Spleen (tissue), 7 donors: ENCODE measurements at regions not wholly inside any gene's neighbourhood (a gene's known extent, or its start where the extent isn't known, plus 50 kb on each side); places are given as distances from the start of the nearest gene placed in this dataset.

ENCODE experiments used
- CTCF ChIP-seq, 11 experiments: fragments of 200-600 bp in 7 of 11; fragments of 450-650 bp in 4 of 11; sonication (generic) in 4 of 11; IDR thresholded peaks in 8 of 11; conservative IDR thresholded peaks in 3 of 11; 1 replicate in 7 of 11; 2 replicates in 4 of 11; pipeline versions ENCODE4 v1.4.0 to v1.8.0; 2016 to 2021; ENCODE audit warnings: antibody characterized with exemption in 11 of 11, inconsistent platforms in 4 of 11, mild to moderate bottlenecking in 1 of 11
- POLR2A ChIP-seq, 3 donors: fragments of 450-650 bp; IDR thresholded peaks; one replicate each; pipeline ENCODE4 v1.5.1; 2017; ENCODE audit warnings: antibody characterized with exemption in 3 of 3, mild to moderate bottlenecking in 1 of 3
- donor health status: DM: no; HTN: no; CAD: no; lungs with moderate emphysema.
- donor health status: DM: no; HTN: no; CAD: no.
- donor health status: DM: no; HTN: no; CAD: no.

GRCh38 chr2:198394208-198394607 lies 589.8 kb downstream of the PLCL1 start:
- TF ChIP-seq POLR2A (IDR thresholded peaks at IDR 0.05) = no peak
- no peak for TF ChIP-seq CTCF (IDR thresholded peaks at IDR 0.05 in 8 of 11, conservative IDR thresholded peaks at IDR 0.05 in 3 of 11)
